Astrocyte of the cerebellum (primary cell): ENCODE measurements at regions not wholly inside any gene's neighbourhood (a gene's known extent, or its start where the extent isn't known, plus 50 kb on each side); places are given as distances from the start of the nearest gene placed in this dataset.

ENCODE experiments used
- DNase-seq: peaks from one replicate; pipeline ENCODE4 v3.0.0-alpha.2; 2011; ENCODE audit warnings: low read depth
- H3K4me3 ChIP-seq: 2 replicates; pipeline ENCODE4 v1.5.1; 2011; ENCODE audit warnings: mild to moderate bottlenecking, low read depth, low read length, moderate library complexity
- CTCF ChIP-seq: IDR thresholded peaks from 2 replicates; pipeline ENCODE4 v1.5.1; 2012; ENCODE audit warnings: low read length, low read depth, moderate library complexity, mild to moderate bottlenecking; ENCODE audit errors: missing control alignments
- in situ Hi-C: cut with HindIII; loops from 2 replicates; pipeline ENCODE4 v1.10.0; 2017; ENCODE audit warnings: low sequenced_read_pairs

DNA sequence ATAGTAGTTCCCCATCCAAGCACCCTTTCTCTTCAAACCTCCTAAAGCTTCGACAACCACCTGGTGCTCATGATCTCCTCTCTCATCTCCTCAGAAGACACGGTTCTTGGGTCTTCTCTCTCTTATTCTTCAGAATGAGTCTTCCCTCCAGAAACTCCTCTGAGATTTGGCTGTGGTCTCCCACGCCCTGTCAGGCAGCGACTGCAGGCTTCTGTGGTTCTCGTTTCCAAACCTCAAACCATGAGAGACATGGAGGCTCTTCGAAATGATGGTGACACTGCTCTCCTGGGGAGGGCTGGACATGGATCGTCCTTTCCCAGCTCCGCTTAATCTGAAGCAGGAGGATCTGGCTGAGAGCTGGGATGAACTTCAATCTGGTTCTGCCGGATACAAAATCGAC lies 78.6 kb upstream of the PITRM1 start:
- DNase-seq, result no peak
- H3K4me3 ChIP-seq, result no peak overlapping the region
- in situ Hi-C loops, result no loop called here
- no peak for TF ChIP-seq CTCF

DNA sequence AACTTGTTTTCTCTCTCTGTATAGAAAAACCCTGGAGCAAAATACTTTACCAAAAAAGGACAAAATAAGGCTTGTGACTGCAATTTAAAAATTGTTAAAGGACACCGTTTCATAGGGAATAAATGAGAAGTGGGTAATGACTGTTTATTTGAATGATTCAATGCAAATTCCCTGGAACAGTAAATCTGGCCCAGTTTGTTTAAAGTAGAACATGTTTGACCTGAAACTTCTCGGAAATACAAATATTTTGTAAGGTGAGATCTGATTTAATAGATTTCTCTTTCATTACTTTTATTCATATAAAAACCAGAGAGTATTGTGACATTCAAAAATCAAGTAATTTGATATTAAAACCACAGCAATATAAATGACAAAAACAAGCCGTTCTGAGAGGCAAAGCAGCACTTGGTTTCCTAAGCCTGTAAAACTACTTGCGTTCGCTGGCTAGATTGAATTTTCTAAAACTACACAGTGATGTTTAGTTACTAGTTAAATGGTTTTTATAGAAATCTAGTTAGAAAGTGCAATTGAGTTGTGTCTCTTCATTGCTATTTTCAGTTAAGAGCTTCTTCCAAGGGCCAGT lies 76.8 kb upstream of the PITRM1 start:
- no peak for DNase-seq
- no peak overlapping the region for H3K4me3 ChIP-seq
- in situ Hi-C loops, result loop anchor here (5.0 to 10.0 kb wide), 3 partner anchors 37 to 1515 kb away; no protein-coding TSS in a partner anchor
- TF ChIP-seq CTCF, result no peak

GRCh38 chr10:3248526-3249306 lies 76.1 kb upstream of the PITRM1 start:
- no peak for TF ChIP-seq CTCF

GRCh38 chr10:3245395-3245794 lies 72.8 kb upstream of the PITRM1 start:
- in situ Hi-C loops, result loop anchor here (5.0 to 10.0 kb wide), 3 partner anchors 33 to 1519 kb away; no protein-coding TSS in a partner anchor
- H3K4me3 ChIP-seq, result no peak overlapping the region
- TF ChIP-seq CTCF, result no peak
- DNase-seq, result no peak

More at GRCh38 chr10:3248526-3249306, 76.1 kb upstream of the PITRM1 start:
- in situ Hi-C loops, result loop anchor here (5.0 to 10.0 kb wide), 3 partner anchors 36 to 1516 kb away; no protein-coding TSS in a partner anchor
- DNase-seq, result peak; percentile 80
- no peak overlapping the region for H3K4me3 ChIP-seq

DNA sequence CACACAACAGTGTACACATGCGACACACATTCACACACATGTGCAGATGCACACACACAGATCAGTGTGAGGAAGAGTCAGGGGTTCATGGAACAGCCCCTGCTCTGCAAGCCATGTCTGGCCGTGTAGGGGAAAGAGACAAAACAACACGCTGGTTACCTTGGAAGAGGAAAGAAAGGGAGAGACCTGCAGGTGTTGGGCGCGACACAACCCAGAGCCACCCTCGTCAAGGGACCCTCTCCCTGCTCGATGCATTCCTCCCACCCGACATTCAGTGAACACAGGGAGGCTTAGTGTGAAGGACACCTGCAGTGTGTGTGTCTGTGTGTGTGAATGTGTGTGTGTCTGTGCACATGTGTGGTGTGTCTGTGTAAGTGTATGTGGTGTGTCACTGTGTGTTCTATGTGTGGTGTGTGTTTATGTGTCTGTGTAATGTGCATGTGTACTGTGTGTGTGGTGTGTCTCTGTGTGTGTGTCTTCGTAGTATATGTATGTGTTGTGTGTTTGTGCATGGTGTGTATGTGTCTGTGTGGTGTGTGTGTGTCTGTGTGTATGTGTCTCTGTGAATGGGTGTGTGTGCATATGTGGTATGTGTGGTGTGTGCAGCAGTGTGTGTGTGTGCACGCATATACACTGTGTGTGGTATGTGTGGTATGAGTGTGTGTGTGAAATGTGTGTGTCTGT lies 69.5 kb upstream of the PITRM1 start:
- no peak for TF ChIP-seq CTCF
- H3K4me3 ChIP-seq, result no peak overlapping the region

GRCh38 chr10:3241274-3241921 lies 68.8 kb upstream of the PITRM1 start:
- in situ Hi-C loops, result loop anchor here (10.0 kb wide), 2 partner anchors 503 to 1523 kb away; no protein-coding TSS in a partner anchor
- no peak for DNase-seq
- no peak for TF ChIP-seq CTCF
- no peak overlapping the region for H3K4me3 ChIP-seq

More for the DNA sequence above, 69.5 kb upstream of the PITRM1 start:
- in situ Hi-C loops, result loop anchor here (10.0 kb wide), 2 partner anchors 503 to 1523 kb away; no protein-coding TSS in a partner anchor
- no peak for DNase-seq
